ENCODE measurements at regions not wholly inside any gene's neighbourhood (a gene's known extent, or its start where the extent isn't known, plus 50 kb on each side); places are given as distances from the start of the nearest gene placed in this dataset.
A peak's percentile ranks its signal among the peaks of the same experiment; 100 is the strongest.

GRCh38 chrX:39955625-39956024 lies 142.1 kb downstream of the BCOR start:
- no peak for DNase-seq (ENCODE audit: low read depth, low spot score)
- Histone ChIP-seq H3K79me2 (ENCODE audit: control insufficient read depth, insufficient read depth, low read length) (no peaks in the 10 kb centered on the region), H3K27ac (ENCODE audit: control insufficient read depth, insufficient read depth, low read length) (no peak overlapping the region), H3K4me1 (ENCODE audit: control insufficient read depth, extremely low read depth, insufficient read depth, low read length) (peaks cover 9% of the 10 kb centered on the region), H2AFZ (ENCODE audit: control insufficient read depth, low read length) (peak overlapping the region; percentile 55), H3K36me3 (ENCODE audit: control insufficient read depth in 2 of 2, extremely low read depth in 1 of 2, insufficient read depth in 2 of 2, low read length in 2 of 2) (no peaks in the 10 kb centered on the region), H3K9me3 (ENCODE audit: control insufficient read depth, low read depth, low read length) (no peaks in the 10 kb centered on the region), H3K4me3 (ENCODE audit: control insufficient read depth in 2 of 3, extremely low read depth in 1 of 3, insufficient read depth in 2 of 3, low read depth in 1 of 3, low read length in 3 of 3) (no peak overlapping the region), H4K20me1 (ENCODE audit: control insufficient read depth, extremely low read depth, insufficient read depth, low read length) (no peaks in the 10 kb centered on the region), H3K9me1 (ENCODE audit: control insufficient read depth, extremely low read depth, insufficient read depth, low read length) (no peaks in the 10 kb centered on the region), H3K9ac (ENCODE audit: control insufficient read depth, extremely low read depth, insufficient read depth, low read length) (no peak overlapping the region), H3K27me3 (ENCODE audit: control insufficient read depth, extremely low read depth, insufficient read depth, low read length) (no peaks in the 10 kb centered on the region), H3K4me2 (ENCODE audit: control insufficient read depth, extremely low read depth, insufficient read depth, low read depth, low read length) (peak overlapping the region; percentile 18)
- no peak for FAIRE-seq
- dilution Hi-C loops (cut with MboI; ENCODE audit: extremely low pct_ligation_motif_present, low sequenced_read_pairs), result no loop called here
- TF ChIP-seq CTCF (optimal IDR thresholded peaks at IDR 0.05 in 1 of 3, IDR thresholded peaks at IDR 0.05 in 1 of 3, conservative IDR thresholded peaks at IDR 0.05 in 1 of 3; ENCODE audit: extremely low read depth in 1 of 3, insufficient read depth in 2 of 3, low read length in 3 of 3), result no peak
- TF ChIP-seq EZH2 (IDR thresholded peaks at IDR 0.05; ENCODE audit: low read length), result no peak

GRCh38 chrX:39956803-39957394 lies 140.9 kb downstream of the BCOR start:
- FAIRE-seq (no peak), DNase-seq (ENCODE audit: low read depth, low spot score) (no peak)
- TF ChIP-seq EZH2 (IDR thresholded peaks at IDR 0.05; ENCODE audit: low read length), result no peak
- no peak for TF ChIP-seq CTCF (optimal IDR thresholded peaks at IDR 0.05 in 1 of 3, IDR thresholded peaks at IDR 0.05 in 1 of 3, conservative IDR thresholded peaks at IDR 0.05 in 1 of 3; ENCODE audit: extremely low read depth in 1 of 3, insufficient read depth in 2 of 3, low read length in 3 of 3)
- no peak overlapping the region for H3K9ac ChIP-seq (ENCODE audit: control insufficient read depth, extremely low read depth, insufficient read depth, low read length)
- H4K20me1 ChIP-seq (ENCODE audit: control insufficient read depth, extremely low read depth, insufficient read depth, low read length), result no peaks in the 10 kb centered on the region
- H3K9me3 ChIP-seq (ENCODE audit: control insufficient read depth, low read depth, low read length), result no peaks in the 10 kb centered on the region
- H3K36me3 ChIP-seq (ENCODE audit: control insufficient read depth in 2 of 2, extremely low read depth in 1 of 2, insufficient read depth in 2 of 2, low read length in 2 of 2), result no peaks in the 10 kb centered on the region
- H3K27ac ChIP-seq (ENCODE audit: control insufficient read depth, insufficient read depth, low read length), result no peak overlapping the region
- dilution Hi-C loops (cut with MboI; ENCODE audit: extremely low pct_ligation_motif_present, low sequenced_read_pairs), result no loop called here
- no peak overlapping the region for H2AFZ ChIP-seq (ENCODE audit: control insufficient read depth, low read length)
- H3K79me2 ChIP-seq (ENCODE audit: control insufficient read depth, insufficient read depth, low read length), result no peaks in the 10 kb centered on the region
- no peaks in the 10 kb centered on the region for H3K9me1 ChIP-seq (ENCODE audit: control insufficient read depth, extremely low read depth, insufficient read depth, low read length)
- no peak overlapping the region for H3K4me2 ChIP-seq (ENCODE audit: control insufficient read depth, extremely low read depth, insufficient read depth, low read depth, low read length)
- H3K27me3 ChIP-seq (ENCODE audit: control insufficient read depth, extremely low read depth, insufficient read depth, low read length), result no peaks in the 10 kb centered on the region
- no peak overlapping the region for H3K4me3 ChIP-seq (ENCODE audit: control insufficient read depth in 2 of 3, extremely low read depth in 1 of 3, insufficient read depth in 2 of 3, low read depth in 1 of 3, low read length in 3 of 3)
- peaks cover 9% of the 10 kb centered on the region for H3K4me1 ChIP-seq (ENCODE audit: control insufficient read depth, extremely low read depth, insufficient read depth, low read length)

Data from keratinocyte (primary cell).